HG02973 (cell line): ENCODE measurements at regions not wholly inside any gene's neighbourhood (a gene's known extent, or its start where the extent isn't known, plus 50 kb on each side); places are given as distances from the start of the nearest gene placed in this dataset.

Experiments used
- ATAC-seq: cut with Tn5 transposase; IDR thresholded peaks from one replicate; pipeline ENCODE4 v1.9.1; 2021; ENCODE audit warnings: moderate library complexity; ENCODE audit not compliant: unreplicated experiment

GRCh38 chr1:192945390-192946130, 113.6 kb downstream of the UCHL5 start:
- ATAC-seq: no peak

- no peak for ATAC-seq
Observed at GRCh38 chr1:192949783-192950182, 109.4 kb downstream of the UCHL5 start.

GRCh38 chr1:192950926-192951325, 108.2 kb downstream of the UCHL5 start:
- ATAC-seq: no peak

- ATAC-seq: peak; percentile 99
Observed at GRCh38 chr1:192951691-192952460, 107.3 kb downstream of the UCHL5 start.

- ATAC-seq: no peak
Observed at GRCh38 chr1:192952646-192953045, 106.5 kb downstream of the UCHL5 start.

GRCh38 chr1:192954705-192955265, 104.4 kb downstream of the UCHL5 start:
- ATAC-seq: no peak

- ATAC-seq: no peak
Observed at GRCh38 chr1:192958350-192958749, 100.8 kb downstream of the UCHL5 start.

GRCh38 chr1:192958871-192959270, 100.3 kb downstream of the UCHL5 start:
- ATAC-seq: no peak

- peak; percentile 59 for ATAC-seq
Observed at GRCh38 chr1:192959657-192960186, 99.4 kb downstream of the UCHL5 start.
